GM12872 (cell line): ENCODE measurements at regions not wholly inside any gene's neighbourhood (a gene's known extent, or its start where the extent isn't known, plus 50 kb on each side); places are given as distances from the start of the nearest gene placed in this dataset.

Experiments used
- TF ChIP-seq, protein P1 (sequence below): IDR thresholded peaks from 3 replicates; pipeline ENCODE4 v1.5.1; 2011; ENCODE audit warnings: low read depth, mild to moderate bottlenecking, low read length, moderate library complexity; ENCODE audit not compliant: insufficient read depth

- TF ChIP-seq, protein P1, sequence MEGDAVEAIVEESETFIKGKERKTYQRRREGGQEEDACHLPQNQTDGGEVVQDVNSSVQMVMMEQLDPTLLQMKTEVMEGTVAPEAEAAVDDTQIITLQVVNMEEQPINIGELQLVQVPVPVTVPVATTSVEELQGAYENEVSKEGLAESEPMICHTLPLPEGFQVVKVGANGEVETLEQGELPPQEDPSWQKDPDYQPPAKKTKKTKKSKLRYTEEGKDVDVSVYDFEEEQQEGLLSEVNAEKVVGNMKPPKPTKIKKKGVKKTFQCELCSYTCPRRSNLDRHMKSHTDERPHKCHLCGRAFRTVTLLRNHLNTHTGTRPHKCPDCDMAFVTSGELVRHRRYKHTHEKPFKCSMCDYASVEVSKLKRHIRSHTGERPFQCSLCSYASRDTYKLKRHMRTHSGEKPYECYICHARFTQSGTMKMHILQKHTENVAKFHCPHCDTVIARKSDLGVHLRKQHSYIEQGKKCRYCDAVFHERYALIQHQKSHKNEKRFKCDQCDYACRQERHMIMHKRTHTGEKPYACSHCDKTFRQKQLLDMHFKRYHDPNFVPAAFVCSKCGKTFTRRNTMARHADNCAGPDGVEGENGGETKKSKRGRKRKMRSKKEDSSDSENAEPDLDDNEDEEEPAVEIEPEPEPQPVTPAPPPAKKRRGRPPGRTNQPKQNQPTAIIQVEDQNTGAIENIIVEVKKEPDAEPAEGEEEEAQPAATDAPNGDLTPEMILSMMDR = no peak
Measured at GRCh38 chr4:14180983-14181601, 553.6 kb upstream of the BOD1L1 start.

DNA sequence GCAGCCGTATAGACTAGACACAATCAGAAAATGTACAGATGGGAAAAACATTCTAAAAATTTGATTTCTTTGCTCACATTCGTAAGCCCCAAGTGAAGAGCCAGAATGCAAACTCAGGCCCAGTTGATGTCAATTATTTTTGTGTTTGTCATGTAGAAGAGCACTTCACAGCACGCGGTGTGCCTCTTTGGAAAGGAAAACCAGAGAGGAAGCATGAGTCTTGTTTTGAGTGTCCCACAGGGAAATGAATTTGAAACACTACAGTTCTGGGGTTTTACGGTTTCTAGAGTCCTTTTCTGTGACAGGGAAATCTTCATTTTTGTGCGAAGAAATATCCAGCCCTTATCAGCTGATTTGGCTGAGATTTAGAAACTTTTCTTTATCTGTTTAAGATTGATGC, 554.6 kb upstream of the BOD1L1 start:
- TF ChIP-seq, protein P1 = no peak

DNA sequence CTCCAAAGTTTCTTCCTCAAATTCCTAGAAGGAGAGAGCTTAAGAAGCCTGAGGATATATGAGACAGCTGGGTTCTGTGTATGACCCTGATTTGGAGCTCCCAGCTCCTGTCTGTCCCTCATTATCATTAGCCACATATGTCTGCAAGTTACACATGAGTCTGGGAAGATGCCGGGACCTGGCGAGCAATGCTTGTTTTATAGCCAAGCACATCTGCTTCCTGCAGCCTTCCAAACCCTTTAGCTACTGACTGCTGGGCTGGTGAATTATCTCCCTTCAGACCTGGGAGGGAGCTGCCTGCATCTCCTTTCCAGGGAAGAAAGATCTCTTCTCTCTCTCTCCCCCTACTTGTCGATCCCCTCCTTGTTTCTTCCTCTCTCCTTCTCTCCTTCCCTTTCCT, 556.7 kb upstream of the BOD1L1 start:
- TF ChIP-seq, protein P1 = no peak

DNA sequence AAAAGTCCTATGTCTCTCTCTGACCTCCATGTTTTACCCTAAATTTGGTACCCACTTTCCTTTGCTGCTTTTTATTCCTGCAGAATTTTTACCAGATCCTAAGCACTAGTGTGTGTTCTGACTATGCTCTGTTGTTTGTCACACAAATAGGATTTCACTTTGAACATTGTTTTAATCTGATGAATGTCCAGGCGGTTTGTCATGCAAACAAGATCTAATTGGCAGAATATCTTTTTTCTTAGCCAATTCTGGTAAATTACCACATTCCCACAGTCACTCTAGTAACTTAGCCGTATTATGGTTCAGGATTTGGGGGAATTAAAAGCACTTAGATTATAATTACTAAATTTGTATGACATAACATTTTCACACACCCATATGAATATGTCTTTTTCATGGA, 557.2 kb upstream of the BOD1L1 start:
- TF ChIP-seq, protein P1 = no peak

GRCh38 chr4:14188214-14188613, 560.7 kb upstream of the BOD1L1 start:
- TF ChIP-seq, protein P1 = no peak

DNA sequence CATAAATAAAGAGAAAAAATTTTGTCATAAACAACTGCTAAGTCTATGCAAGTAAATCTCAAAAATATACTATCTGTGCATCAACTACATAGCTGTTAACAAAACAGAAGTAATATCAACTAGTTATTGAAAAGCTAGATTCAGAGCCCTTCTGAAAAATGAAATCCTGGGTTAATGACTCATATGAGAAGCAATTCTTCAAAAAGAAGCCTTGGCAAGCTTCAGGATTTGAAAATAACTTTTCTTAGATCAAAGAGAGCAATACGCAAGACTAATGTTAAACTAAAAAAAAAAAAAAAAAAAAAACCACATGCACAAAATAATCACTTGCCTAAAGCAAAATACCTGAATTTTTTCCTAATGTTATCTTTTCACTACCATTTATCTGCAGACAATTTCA, 566.1 kb upstream of the BOD1L1 start:
- TF ChIP-seq, protein P1 = no peak

DNA sequence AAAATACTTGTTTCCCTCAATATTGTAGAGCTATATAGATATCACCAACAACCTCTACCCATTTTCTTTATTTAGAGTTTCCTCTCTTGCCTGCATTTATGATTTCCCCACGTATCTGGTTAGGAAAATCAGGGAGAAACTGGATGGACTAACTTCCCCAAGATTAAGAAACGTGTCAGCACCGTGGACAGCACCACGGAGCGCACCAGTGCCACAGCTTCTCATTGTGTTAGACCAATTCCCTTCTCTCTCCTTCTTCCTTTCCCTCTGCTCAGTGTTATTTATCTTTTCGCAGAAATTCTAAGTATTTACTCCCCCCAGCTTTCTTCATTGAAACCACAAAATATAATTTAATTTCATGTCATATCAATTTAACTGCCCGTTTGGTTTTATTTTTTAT, 568.6 kb upstream of the BOD1L1 start:
- TF ChIP-seq, protein P1 = no peak

- TF ChIP-seq, protein P1 = no peak
Measured at GRCh38 chr4:14215116-14215770, 587.7 kb upstream of the BOD1L1 start.
